Hypothalamus (tissue), 51 donors: ENCODE measurements at regions not wholly inside any gene's neighbourhood (a gene's known extent, or its start where the extent isn't known, plus 50 kb on each side); places are given as distances from the start of the nearest gene placed in this dataset.
"Not testable (repeated sequence)": the region's sequence is repeated elsewhere in the genome, so short reads cannot be mapped to it uniquely, and the experiment has no call there.

Source experiments
- DNase-seq, 51 donors: peaks; one replicate each; lab custom pipeline; 2025; lab: John Stamatoyannopoulos, UW

- no peak for DNase-seq
Measured at GRCh38 chrX:131219271-131219670, 69.8 kb downstream of the IGSF1 start.

DNA sequence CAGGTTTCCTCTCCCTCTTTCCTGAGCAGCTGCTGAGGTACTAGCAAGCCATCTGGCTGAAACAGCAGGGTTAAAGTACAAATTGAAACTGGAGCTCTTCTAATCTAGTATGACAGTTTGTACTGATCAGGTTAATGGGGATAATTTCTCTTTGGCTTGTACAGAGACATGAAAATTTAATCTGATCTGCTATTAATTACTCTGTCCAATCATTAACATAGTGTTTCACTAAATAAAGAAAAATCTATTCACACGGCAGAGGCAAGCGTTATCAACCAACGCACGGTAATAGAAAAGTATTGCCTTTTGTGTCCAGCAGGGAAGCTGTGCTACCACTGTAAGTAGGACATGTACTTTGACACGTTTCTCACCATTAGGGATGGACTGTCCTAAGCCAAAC, 71.1 kb downstream of the IGSF1 start:
- DNase-seq: no peak

DNA sequence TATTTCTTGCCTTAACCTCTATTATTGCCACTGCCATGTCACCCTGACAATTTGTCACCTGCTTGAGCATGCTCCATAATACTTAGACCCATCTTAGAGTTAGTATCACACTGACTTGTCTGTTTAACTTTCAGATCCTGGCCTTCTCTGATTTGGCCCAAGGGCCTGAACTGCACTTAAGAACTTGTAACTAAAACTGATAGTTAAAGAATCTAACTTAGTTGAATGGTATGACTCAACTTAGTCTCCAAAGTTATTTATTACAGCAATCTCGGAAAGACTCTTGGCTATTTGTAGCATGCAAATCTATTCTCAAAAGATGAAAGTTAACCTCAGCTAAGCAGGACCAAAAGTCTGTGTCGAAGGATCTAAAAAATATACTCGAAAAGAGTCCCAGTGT, 72.3 kb downstream of the IGSF1 start:
- no peak for DNase-seq

DNA sequence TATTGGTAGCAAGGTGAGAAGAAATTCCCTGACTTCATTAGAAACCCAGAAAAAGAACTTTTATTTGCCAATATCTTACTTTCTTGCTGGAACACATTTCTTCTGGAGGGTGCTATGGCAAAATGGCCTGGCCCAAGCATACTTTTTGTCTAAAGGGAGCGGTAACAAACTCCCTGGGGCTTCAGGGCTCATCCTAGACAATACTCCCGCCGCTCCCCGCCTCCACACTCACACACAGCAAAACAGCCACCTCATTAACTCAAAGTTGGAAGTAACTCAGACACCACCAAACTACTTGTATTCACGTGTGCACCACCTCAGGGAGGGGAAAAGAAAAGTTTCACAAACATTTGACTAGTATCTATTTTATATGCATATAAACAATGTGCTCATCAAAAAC, 75.7 kb downstream of the IGSF1 start:
- no peak for DNase-seq

DNA sequence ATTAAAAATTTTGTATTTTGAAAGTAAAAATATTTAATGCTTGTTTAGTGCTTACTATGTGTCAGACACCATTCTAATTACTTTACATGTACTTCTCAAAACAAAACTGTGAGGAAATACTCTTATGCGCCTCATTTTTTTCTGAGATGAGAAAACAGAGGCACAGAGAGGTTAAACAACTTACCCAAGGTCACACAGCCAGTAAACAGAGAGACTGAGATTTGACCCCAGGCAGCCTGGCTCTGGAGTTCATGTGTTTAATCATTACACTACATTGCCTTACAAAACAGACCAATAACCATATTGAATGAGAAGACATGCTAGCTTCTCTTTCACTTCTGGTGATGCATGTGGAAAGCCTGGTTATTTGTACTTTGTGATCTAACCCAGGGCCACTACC, 86.3 kb downstream of the IGSF1 start:
- DNase-seq: no peak

GRCh38 chrX:131201986-131202385, 87.1 kb downstream of the IGSF1 start:
- DNase-seq: peak in 1 of 51 donors; percentile 0

GRCh38 chrX:131199091-131199490, 90.0 kb downstream of the IGSF1 start:
- peak in 6 of 51 donors; percentile 0 to 5 (median 2) for DNase-seq

GRCh38 chrX:131187206-131187605, 101.9 kb downstream of the IGSF1 start:
- DNase-seq: no peak

GRCh38 chrX:131170148-131170547, 112.0 kb downstream of the ARHGAP36 start:
- no peak for DNase-seq

- DNase-seq: not testable (repeated sequence)
Measured at GRCh38 chrX:131163645-131164044, 105.5 kb downstream of the ARHGAP36 start.

- DNase-seq: not testable (repeated sequence)
Measured at GRCh38 chrX:131157656-131158055, 99.5 kb downstream of the ARHGAP36 start.

- no peak for DNase-seq
Measured at GRCh38 chrX:131146702-131147101, 88.6 kb downstream of the ARHGAP36 start.
